ENCODE measurements at regions not wholly inside any gene's neighbourhood (a gene's known extent, or its start where the extent isn't known, plus 50 kb on each side); places are given as distances from the start of the nearest gene placed in this dataset.
"Not testable (repeated sequence)": the region's sequence is repeated elsewhere in the genome, so short reads cannot be mapped to it uniquely, and the experiment has no call there.

DNA sequence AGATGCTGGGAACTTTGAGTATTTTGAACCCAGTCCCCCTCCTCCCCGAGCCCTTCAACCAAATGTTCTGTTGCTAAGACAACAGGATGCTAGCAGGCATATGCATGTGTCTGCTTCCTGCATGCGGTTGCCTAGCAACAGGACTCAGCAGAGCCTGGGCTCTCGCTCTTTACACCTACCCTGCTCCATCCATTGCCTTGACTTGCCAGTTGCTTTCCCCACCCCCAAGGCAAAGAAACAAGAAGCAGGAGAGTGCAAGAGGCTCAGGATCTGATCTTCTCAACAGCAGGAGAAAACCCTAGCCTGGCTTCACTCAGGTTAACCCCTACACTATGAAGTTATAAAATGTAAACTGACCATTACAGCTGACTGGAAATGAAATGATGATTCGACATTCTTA lies 393.0 kb downstream of the IGSF11 start:
- DNase-seq, result peak; percentile 67

DNA sequence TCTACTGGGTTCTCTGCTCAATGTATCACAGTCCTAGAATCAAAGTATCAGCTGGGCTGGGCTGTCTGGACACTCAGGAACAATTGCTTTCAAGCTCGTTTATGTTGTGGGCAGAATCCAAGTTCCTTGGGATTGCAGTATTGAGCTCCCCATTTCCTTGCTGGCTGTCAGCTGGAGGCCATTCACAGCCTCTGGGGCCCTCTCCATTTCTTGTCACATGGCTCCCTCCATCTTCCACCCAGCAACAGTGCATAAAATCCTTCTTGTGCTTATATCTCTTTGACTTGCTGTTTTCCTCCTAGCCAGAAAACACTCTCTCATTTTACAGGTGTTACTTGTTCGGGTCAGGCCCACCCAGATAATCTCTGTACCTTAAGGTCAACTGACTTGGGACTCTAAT lies 363.5 kb downstream of the IGSF11 start:
- DNase-seq, result no peak

DNA sequence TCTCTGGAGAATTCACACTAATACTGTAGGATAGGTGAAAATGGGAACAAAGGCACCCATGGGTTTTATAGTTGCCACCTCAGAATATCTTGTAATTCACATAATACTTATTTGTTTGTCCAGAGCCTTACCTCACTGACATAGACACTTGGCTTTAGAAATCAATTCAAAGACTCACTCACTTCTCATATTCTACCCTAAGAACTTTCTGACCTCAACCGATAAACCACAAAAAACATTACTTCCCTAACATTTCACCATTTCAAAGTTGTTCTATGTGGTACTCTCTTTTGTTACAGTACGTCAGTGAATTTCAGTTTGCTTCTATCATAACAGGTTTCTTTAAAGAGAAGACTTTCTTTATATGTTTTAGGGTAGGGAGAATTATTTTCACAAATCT lies 359.3 kb downstream of the IGSF11 start:
- no peak for DNase-seq

GRCh38 chr3:118678663-118679062 lies 356.0 kb downstream of the IGSF11 start:
- DNase-seq, result not testable (repeated sequence)

DNA sequence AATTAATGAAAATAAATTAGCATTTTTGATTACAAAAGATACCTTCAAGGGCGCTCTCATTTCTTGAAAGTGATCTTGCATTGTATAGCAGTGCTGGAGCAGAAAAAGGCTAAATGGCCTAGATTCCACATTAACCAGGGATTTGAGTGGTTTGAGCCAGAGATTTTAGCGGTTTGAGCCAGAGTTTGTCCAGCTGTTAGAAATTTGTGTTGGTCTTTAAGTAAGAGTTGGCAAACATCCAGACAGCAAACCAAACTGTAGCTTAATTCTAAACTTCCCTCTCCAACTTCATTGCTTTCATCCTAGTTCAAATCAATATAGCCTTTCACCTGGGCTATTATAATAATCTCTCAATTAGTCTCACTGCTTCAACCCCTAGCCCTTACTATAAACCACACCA lies 351.7 kb downstream of the IGSF11 start:
- DNase-seq, result no peak

DNA sequence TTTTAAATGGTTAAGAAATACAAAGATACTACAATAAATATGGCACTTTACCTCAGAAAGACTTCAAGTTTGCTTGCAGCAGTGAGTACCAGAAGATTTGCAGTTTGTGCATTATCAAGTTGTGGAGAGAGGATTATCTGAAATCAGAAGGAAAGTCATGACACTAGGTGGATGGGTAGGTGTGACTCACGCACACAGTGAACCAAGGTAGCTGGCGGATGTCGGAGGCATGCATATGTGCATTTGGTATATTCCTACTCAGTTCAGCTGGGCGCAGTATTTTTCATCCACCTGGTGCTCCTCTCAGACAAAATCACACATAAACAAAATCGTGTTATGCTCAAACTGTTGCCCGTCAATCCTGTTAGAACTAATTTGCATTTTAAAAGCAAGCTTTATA lies 351.0 kb downstream of the IGSF11 start:
- no peak for DNase-seq

DNA sequence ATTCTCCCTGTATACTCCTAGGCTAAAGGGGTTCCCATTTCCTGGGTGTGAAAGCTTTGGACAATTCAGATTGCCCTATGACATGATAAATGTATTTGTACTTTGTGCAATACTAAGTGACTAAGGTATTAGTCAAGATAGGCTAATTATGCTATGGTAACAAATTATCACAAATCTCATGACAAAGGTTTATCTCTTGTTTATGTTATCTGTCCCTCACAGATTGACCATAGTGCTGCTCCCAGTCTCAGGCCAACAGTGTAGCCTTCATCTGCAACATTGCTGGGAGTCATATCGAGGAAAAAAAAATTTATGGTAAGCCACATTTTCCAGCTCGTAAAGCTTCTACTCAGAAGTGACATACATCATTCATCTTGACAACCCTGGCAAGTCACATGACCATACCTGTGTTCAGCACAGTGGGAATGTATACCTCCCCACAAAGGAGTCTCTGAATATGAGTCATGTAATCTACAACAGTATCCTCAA lies 346.2 kb downstream of the IGSF11 start:
- no peak for DNase-seq

DNA sequence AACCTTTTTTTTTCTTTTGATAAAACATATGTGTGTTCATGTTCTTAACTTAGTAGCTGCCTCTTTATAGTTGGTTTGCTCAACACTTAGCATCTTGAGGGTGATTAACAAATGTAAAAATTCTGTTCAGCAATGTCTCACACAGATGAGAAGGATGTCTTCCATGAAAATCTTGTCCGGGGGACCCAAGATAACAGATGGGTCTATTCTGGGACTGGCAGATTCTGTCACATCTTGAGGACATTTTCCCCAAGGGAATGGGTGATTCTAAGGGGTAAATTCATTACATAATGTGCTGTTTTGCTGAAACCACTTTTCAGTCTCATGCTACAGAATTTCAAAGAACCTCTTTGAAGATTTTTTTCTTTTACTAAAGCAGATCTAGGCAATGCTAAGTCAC lies 342.2 kb downstream of the IGSF11 start:
- DNase-seq, result no peak

DNA sequence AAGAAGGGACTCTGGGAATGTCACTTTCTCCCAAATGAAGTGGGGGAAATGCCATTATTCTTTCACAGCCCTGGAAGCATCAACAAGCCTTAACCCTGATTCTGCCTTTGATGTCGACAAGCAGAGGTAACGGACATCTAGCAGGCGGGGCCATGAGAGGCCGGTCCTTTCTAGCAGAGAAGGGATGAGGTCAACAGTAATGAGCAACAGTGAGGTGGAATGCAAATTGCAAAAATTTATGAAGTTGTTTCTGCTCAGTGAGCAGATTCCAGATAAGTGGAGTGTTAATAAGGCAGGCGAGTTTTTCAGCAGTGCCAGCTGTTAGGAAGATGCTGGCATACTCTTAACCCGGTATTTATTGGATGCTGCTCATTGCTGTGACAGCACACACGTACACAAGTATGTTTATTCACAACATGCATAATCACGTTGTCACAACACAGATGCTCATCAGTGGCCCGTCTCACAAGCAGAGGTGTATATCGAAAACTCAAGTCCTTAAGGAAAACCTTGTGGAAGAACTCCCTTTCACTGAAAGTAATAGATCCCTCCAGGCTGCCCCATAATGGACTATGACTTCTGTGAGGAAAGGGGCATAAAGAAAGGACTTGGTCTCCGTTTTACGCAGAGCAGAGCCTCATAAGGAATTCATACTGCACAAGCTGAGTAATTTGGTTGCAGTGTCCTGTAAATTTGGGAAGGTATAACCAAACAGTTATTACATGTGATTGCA lies 329.0 kb downstream of the IGSF11 start:
- no peak for DNase-seq

- DNase-seq, result no peak
Measured at GRCh38 chr3:118707991-118708390, 326.7 kb downstream of the IGSF11 start.

DNA sequence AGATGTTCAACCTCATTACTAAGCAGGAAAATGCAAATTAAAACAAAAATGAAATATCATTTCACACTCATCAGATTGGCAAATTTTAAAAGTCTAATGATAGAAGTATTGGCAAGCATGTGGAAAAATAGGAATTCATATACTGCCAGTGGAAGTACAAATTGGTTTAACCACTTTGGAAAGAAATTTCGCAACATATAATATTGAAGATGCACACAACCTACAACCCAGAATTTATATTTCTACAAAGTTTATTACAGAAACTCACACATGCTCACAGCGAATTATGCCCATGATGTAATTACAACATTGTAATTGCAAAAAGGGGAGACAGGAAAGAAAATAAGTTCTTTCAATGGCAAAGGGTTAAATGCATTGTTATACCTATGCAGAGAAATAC lies 324.1 kb downstream of the IGSF11 start:
- no peak for DNase-seq

DNA sequence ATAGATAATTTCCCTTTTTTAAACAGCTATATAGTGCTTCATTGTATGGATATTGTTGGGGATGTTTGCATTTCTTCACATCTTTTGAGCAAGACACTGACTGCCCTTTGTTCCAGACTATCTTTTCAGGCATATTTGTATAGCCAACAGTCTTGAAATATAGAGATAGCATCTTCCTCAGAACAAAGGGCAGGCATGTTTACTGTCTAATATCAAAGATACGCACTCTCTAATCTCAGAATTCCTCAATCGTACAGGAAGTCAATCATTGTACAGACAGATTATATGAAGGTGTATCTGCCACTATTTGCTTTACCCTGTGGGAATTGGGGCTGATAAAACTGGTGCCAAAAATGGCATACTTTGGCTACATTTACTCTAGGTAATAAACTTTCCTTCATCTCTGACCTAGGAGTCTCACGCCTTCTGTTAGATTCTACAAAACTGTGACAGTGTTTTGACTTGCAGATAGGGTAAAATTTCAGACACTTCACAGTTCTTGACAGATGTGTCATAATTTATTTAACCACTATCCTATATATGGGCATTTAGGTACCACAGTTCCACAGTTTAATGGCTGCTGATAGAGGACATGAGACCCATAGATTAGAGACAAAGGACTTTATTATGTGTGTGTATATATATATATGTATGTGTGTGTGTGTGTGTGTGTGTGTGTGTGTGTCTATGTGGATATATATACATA lies 321.0 kb downstream of the IGSF11 start:
- DNase-seq, result no peak

GRCh38 chr3:118714800-118715199 lies 319.8 kb downstream of the IGSF11 start:
- DNase-seq, result no peak

DNA sequence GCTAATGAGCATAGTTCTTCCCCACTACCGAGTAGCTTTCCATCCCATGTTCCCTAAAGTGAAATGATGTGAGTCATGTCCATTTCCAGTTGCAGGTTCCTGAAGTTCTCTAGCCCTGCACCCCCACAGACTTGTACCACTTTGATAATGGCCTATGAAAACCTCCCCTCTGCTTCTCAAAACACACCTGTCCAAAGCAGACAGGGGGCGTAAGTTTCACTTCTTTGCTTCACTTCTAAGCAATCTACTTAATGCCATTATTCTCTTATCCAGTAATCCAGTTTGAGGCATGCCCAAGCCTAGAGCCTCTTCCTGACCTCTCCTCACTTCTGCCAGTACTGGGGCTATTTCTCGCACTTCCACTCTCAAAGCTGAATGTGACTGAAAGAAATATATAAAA lies 305.1 kb downstream of the IGSF11 start:
- DNase-seq, result no peak

DNA sequence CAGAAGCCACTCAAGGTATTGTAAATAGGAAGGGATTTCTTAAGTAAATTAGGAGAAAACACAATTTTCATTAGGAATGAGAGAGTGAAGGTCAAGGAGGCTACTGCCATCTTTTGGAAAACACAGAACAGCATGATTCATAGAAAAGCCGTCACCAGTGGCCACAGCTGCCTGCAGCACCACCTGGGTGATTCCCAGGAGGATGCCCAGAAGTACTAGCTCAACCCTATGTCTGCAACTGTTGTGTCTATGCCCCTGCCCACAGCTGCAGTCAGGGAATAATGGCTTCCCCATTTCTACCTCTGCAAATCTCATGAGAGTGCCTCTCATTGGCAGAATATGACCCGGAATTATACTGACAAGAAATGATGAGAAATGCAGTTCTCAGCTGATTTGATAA lies 300.0 kb downstream of the IGSF11 start:
- DNase-seq, result no peak

- DNase-seq, result no peak
Measured at GRCh38 chr3:118736107-118736506, 298.5 kb downstream of the IGSF11 start.

GRCh38 chr3:118740722-118741290 lies 293.8 kb downstream of the IGSF11 start:
- DNase-seq, result no peak

GRCh38 chr3:118742760-118743159 lies 291.9 kb downstream of the IGSF11 start:
- no peak for DNase-seq

- DNase-seq, result no peak
Measured at GRCh38 chr3:118744186-118744585, 290.5 kb downstream of the IGSF11 start.

DNA sequence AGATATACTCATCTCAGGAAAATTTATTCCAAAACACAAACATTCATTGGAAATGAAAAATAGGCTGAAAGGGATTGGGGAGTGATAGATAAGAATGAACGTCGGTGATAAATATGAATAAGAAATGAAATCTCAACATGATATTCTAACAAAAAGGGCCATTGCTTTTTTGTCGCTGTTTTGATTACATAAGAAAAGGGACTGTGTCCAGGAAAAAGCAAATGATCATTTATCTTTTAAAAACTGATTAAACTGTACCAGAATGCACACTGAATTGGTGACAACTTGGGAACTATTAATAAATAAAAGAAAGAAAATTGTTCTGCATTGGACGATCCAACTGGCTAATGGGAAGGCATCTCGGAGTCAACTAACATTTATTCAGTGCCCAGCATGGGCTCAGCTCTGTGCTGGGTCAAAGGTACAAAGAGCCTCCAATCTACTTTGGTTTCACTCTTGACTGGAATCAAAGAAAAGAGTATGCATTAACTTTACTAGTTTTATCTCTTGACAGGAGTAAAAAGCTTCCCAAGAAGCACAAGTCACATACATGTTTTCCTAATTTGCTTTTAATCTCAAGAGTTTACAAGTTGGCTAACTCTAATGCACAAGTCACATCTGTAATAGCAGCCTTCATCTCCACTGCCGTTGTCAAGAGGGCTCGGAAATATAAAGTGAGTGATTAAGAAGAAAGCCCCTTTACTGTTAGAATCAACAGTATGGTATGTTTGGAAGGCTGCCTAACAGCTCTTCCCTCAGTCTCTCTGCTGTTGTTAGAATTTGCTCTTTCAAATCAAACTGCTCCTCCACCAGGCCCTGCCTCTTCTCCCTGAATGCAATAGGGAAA lies 280.0 kb downstream of the IGSF11 start:
- no peak for DNase-seq

- no peak for DNase-seq
Measured at GRCh38 chr3:118755253-118755801, 279.3 kb downstream of the IGSF11 start.

- no peak for DNase-seq
Measured at GRCh38 chr3:118760585-118761290, 273.9 kb downstream of the IGSF11 start.
